ENCODE measurements at regions not wholly inside any gene's neighbourhood (a gene's known extent, or its start where the extent isn't known, plus 50 kb on each side); places are given as distances from the start of the nearest gene placed in this dataset.
"Not testable (repeated sequence)": the region's sequence is repeated elsewhere in the genome, so short reads cannot be mapped to it uniquely, and the experiment has no call there.

GRCh38 chr6:90675107-90675506 is 88.2 kb upstream of the MAP3K7 start:
- DNase-seq = not testable (repeated sequence)

GRCh38 chr6:90674077-90674476 is 87.2 kb upstream of the MAP3K7 start:
- not testable (repeated sequence) for DNase-seq

DNA sequence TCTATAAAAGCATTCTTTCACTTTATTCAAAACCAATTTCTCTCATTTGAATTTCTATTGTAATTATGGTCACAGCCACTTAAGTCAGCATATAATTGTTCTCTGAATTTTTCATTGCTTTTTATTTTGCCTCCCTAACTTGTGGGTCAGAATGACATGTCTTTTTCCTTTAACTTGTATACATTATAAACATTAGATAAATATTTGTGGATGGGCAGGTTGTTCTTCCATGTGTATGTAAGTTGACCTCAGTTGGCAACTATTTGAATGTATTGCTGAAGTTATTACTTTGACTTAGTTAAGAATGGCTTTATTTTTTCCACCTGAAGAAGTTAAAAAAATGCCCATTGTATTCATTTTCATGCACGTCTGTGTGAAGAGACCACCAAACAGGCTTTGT is 83.0 kb upstream of the MAP3K7 start:
- no peak for DNase-seq

DNA sequence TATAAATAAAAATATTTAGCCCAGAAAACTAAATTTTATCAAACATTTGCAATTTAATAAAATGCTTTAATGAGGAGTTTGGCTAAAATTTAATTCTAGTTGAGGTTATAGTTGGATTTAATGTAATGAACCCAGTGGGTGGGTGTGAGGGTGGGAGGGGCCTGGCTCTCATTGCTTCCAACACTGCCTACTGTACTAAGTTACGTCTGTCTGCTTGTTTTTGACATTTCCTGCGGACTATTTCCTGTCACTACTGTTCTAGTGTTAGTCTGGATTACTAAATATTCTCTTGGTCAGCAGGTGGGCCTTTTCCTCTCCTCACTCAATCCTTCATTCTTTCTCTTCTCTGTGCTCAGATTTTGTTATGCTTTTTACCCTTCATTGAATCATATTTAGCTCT is 82.5 kb upstream of the MAP3K7 start:
- DNase-seq = no peak

DNA sequence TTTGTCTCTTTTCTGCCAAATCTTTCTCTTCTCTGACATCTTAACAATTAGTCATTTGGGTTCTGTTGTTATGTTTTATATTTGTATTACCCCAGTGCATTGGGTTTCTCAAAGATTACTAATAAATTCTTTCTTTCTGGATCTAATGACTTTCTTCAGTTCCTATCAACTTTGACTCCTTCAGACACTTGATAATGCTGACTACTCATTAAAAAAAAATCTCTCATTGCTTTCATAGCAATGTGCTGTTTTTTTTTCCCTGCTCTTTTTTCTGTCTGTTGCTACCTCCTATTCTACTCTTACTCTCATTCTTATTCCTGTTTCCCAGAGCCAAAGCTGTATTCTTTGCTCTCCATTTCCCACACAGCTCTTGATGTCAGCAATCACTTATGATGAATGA is 81.3 kb upstream of the MAP3K7 start:
- no peak for DNase-seq

- no peak for DNase-seq
Observed at GRCh38 chr6:90663873-90664272, 77.0 kb upstream of the MAP3K7 start.

- DNase-seq = no peak
Observed at GRCh38 chr6:90663106-90663505, 76.2 kb upstream of the MAP3K7 start.

GRCh38 chr6:90660931-90661330 is 74.1 kb upstream of the MAP3K7 start:
- no peak for DNase-seq

DNA sequence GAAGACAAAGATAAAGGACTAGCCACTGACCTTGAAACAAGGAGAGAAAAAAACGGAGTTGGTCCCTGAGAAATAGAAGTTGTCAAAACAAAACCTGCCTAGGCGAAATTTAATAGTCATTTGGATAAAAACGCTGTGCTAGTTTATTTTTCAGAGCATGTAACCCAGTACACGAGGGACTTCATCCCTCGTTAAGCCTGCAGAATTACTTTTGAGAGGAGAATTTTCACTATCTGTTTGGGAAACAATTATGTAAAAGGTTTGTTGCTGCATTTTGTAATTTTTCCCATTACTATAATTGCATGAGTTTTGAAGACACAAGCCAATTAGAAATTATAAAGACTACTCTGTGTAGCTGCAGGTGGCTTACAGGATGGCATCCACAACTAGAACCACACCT is 71.6 kb upstream of the MAP3K7 start:
- DNase-seq = peak; percentile 27

GRCh38 chr6:90656325-90656724 is 69.5 kb upstream of the MAP3K7 start:
- DNase-seq = no peak

DNA sequence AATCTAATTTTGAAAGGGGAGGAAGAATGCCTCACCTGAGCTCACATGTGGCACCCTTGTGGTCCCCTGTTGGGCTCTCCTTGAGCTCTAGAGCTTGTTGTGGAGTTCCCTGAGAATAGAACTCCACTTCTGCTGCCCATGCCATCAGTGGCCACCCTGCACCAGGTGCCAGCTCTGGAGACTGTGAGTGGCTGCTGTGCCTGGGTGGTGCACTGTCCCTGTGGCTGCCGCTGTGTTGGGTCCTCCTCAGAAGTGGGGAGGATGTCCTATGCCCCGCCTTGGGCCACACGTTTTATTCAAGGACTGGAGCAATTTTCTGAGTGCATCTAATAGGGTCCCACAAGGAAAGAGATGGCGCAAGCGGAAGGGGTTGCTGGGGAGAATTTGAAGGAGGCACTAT is 67.9 kb upstream of the MAP3K7 start:
- DNase-seq = no peak

DNA sequence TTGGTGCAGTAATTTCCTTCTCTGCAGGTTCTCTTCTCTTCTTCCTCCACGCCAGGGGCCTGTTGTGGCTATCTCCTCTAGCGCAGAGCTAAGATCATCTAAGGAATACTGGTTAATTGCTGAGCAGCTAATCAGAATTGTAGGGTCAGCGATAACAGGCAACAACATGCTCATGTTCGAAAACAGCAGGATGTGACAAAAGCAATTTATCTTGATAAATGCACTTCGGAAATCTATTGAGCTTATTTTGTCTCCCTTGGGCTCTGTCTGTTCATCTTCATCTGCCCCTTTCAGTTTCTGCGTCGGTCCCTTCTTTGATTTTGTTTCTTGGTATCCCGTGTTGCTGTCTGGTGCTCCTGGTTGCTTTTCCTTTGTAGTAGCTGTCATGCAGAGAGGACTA is 67.3 kb upstream of the MAP3K7 start:
- DNase-seq = no peak

DNA sequence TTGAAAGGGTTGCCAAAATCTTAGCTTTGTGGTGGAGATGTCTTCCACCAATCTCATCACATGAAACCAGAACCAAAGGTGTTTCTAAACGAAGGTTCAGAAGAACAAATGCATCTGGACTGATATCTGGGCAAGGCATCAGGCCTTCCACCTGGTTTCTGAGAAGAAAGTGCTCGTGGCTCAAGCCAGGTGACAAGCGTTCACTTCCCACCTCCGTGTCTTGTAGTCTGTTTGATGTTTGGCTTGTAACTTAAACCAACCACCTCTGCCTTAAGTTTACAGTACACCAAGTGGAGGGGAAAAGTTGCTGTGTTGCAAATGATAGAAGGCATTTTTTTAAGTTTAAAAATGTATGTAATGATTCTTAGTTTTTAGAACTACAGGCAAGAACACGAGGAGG is 66.9 kb upstream of the MAP3K7 start:
- DNase-seq = no peak

DNA sequence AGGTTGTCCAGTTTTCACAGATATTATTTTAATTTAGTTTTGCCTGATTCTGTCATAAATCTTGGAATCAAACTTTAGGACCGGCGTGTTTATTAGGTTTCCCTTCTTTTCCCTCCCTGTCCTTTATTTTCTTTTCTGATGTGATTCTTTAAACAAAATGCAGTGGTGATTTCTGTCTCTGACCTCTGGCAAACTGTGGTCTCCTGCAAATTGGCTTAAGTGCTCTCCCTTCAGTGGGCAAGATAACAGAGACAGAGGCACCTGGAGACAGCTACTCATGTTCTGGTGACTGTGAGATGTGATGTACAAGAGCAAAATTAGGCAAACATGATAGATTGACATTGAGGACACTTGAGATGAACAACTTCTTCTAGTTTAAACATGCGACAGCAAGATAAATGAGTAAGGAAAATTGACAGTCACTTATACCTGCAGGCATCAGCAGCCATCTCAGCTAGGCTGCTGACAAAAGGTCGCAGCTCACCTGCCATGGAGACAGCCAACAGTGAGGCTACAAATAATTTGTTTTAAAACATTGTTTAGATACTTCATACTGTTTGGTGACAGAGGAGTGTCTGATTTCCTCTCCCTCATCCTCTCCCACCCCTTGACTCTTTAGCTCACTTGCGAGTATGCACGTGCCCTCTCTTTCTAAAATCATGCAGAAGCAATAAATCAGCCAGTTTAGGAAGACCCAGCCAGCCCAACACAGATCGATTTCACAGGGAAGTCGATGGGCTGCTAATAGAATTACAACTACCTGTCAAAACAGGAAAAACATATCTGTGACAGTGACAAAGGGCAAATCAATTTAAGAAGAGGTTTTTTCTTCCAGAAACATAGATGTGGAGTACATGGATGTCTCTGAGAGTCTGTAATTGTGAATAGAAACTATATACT is 63.4 kb upstream of the MAP3K7 start:
- peak; percentile 72 for DNase-seq

DNA sequence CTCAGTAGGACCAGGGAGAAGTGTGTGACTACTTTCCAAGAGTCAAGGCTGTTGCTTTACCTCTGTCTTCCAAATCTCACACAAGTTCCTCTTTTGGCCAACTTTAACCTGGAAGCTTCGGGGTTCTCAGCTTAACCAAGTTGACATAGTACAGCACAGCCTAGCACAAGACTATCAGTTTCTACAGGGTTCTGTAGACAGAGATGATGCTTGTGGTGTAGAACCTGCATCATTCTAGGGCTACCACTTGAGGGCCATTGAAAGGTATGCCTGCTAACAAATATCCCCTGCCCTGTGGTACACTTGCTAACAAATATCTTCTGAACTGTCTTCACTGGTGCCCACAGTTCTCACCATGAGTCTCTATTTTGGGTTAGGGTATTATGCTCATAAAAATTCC is 62.0 kb upstream of the MAP3K7 start:
- DNase-seq = no peak

DNA sequence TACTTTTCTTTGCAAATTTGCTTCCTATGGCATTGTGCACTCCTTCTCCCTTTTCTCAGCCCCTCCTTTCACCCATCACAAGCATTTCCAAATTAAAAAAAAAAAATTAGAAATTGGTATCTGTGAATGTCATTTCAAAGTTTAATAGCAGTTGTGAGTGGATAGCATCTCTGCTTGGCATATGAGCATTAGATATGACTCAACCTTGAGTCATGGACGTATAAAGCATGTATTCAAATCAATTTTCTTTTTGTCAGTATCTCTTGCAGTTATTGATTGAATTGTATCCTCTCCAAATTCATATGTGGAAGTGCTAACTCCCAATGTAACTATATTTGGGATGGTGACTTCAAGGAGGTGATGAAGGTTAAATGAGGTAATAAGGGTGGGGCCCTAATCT is 60.1 kb upstream of the MAP3K7 start:
- no peak for DNase-seq

GRCh38 chr6:90645634-90646033 is 58.8 kb upstream of the MAP3K7 start:
- no peak for DNase-seq

DNA sequence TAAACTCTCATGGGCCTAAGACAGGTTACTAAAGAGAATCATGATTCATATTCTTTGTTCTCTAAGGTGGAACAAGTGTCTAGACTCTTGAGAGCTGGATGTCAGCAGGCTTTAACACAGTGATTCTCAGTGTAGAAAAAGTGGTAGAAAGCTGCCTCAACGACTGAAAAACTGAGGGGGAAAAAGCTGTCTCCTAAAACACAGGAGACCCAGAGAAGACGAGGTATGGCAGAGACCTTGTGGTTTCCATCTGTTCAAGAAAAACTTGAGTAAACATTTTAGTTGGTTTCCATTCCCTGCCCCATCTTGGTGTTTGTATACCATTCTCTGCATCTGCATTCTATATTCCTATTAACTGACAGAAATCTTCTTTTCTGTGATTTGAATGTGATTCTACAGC is 57.6 kb upstream of the MAP3K7 start:
- no peak for DNase-seq

DNA sequence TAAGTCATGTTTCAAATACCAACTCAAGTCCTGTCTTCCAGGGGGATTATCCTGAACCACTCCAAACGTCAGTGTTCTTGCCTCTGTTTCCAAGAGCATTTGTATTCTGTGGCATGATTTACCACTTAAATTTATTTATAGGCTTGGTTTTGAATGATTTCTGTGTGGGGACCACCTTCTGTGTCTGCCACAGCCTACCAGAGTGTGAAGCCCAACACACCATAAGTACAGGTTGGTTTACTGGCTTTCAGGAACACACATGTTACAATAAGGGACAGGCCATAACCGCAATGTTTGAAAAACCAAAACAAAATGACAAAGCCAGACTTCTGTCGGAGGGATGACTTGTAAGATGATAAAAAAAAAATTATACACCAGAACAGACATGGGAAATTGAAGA is 56.5 kb upstream of the MAP3K7 start:
- no peak for DNase-seq

- DNase-seq = no peak
Observed at GRCh38 chr6:90637320-90637719, 50.4 kb upstream of the MAP3K7 start.
